ENCODE measurements at regions not wholly inside any gene's neighbourhood (a gene's known extent, or its start where the extent isn't known, plus 50 kb on each side); places are given as distances from the start of the nearest gene placed in this dataset.

DNA sequence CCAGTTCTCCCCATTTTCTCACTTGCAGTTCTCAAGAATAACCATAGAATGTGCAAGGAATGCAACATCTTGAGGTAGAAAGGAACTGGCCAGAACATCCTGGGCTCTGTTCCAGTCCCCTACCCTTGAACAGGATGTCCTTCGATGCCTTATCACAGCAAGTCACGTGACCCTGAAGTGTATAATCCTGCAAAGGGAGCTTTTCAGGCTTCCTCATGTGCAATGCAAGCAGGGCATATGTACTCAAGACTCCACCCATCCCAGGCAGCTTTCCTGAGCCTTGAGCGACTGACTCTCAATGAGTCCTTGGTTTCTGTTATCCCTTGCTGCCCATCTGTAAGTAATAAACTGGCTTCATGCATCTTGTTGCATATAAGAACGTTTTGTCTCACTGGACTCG is 311.0 kb downstream of the MRPL39 start:
- Histone ChIP-seq H4K20me1 (replicated peaks; ENCODE audit: control insufficient read depth, extremely low read depth, insufficient read depth, low read length) (no peaks in the 10 kb centered on the region), H3K27me3 (ENCODE audit: control insufficient read depth in 2 of 2, insufficient read depth in 2 of 2, low read length in 2 of 2) (no peaks in the 10 kb centered on the region), H3K27ac (ENCODE audit: insufficient read depth, low read depth, low read length) (no peak overlapping the region), H2AFZ (ENCODE audit: low read depth, low read length) (no peak overlapping the region), H3K4me2 (ENCODE audit: insufficient read depth, low read length) (no peak overlapping the region), H3K9ac (replicated peaks; ENCODE audit: extremely low read depth, insufficient read depth, low read length) (no peak overlapping the region), H3K9me1 (replicated peaks; ENCODE audit: control insufficient read depth, extremely low read depth, insufficient read depth, low read length) (no peaks in the 10 kb centered on the region), H3K9me3 (replicated peaks; ENCODE audit: control insufficient read depth, insufficient read depth, low read length) (no peaks in the 10 kb centered on the region), H3K79me2 (ENCODE audit: control insufficient read depth, insufficient read depth, low read length) (no peaks in the 10 kb centered on the region), H3K36me3 (ENCODE audit: control insufficient read depth in 2 of 2, extremely low read depth in 1 of 2, insufficient read depth in 2 of 2, low read length in 2 of 2) (no peaks in the 10 kb centered on the region), H3K4me1 (ENCODE audit: control insufficient read depth, extremely low read depth, insufficient read depth, low read length) (no peaks in the 10 kb centered on the region), H3K4me3 (replicated peaks in 1 of 3; ENCODE audit: insufficient read depth in 1 of 3, low read depth in 1 of 3, low read length in 3 of 3) (no peak overlapping the region)
- intact Hi-C loops (cut with micrococcal nuclease) = no loop called here
- no TSS peak for BruUV-seq (replicated peaks)
- FAIRE-seq (no peak), DNase-seq (ENCODE audit: low read depth, low spot score) (no peak)
- POLR2A ChIA-PET = no interaction called here
- dilution Hi-C loops (cut with MboI; ENCODE audit: extremely low pct_ligation_motif_present, low sequenced_read_pairs) = no loop called here
- TF ChIP-seq FOS (IDR thresholded peaks at IDR 0.05; ENCODE audit: borderline replicate concordance, insufficient read depth, low read length) (no peak), POLR2AphosphoS5 (IDR thresholded peaks at IDR 0.05; ENCODE audit: insufficient read depth, low read depth, low read length) (no peak), JUN (IDR thresholded peaks at IDR 0.05; ENCODE audit: borderline replicate concordance, insufficient read depth, insufficient read length, low read depth) (no peak), MYC (IDR thresholded peaks at IDR 0.05; ENCODE audit: low read depth, low read length) (no peak), POLR2A (IDR thresholded peaks at IDR 0.05; ENCODE audit: low read depth, low read length) (no peak), EZH2 (IDR thresholded peaks at IDR 0.05; ENCODE audit: borderline replicate concordance, low read depth, low read length, severe bottlenecking) (no peak), GATA2 (IDR thresholded peaks at IDR 0.05; ENCODE audit: insufficient read depth, insufficient read length, low read depth, low read length) (no peak)
- TF ChIP-seq, protein P1, sequence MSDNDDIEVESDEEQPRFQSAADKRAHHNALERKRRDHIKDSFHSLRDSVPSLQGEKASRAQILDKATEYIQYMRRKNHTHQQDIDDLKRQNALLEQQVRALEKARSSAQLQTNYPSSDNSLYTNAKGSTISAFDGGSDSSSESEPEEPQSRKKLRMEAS (IDR thresholded peaks at IDR 0.05; ENCODE audit: insufficient read depth, insufficient read length) = no peak
- TF ChIP-seq, protein P2, sequence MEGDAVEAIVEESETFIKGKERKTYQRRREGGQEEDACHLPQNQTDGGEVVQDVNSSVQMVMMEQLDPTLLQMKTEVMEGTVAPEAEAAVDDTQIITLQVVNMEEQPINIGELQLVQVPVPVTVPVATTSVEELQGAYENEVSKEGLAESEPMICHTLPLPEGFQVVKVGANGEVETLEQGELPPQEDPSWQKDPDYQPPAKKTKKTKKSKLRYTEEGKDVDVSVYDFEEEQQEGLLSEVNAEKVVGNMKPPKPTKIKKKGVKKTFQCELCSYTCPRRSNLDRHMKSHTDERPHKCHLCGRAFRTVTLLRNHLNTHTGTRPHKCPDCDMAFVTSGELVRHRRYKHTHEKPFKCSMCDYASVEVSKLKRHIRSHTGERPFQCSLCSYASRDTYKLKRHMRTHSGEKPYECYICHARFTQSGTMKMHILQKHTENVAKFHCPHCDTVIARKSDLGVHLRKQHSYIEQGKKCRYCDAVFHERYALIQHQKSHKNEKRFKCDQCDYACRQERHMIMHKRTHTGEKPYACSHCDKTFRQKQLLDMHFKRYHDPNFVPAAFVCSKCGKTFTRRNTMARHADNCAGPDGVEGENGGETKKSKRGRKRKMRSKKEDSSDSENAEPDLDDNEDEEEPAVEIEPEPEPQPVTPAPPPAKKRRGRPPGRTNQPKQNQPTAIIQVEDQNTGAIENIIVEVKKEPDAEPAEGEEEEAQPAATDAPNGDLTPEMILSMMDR (IDR thresholded peaks at IDR 0.05; ENCODE audit: extremely low read depth in 1 of 2, insufficient read depth in 1 of 2, low read depth in 1 of 2, low read length in 2 of 2) = no peak
- CTCF ChIA-PET = no interaction called here

Data from endothelial cell of umbilical vein (primary cell).